ENCODE measurements at regions not wholly inside any gene's neighbourhood (a gene's known extent, or its start where the extent isn't known, plus 50 kb on each side); places are given as distances from the start of the nearest gene placed in this dataset.

GRCh38 chr4:96355414-96355813 is 515.5 kb downstream of the PDHA2 start:
- Histone ChIP-seq H3K27ac (replicated peaks) (no peak overlapping the region), H3K27me3 (ENCODE audit: insufficient read depth, poor library complexity, severe bottlenecking) (no peaks in the 10 kb centered on the region), H3K4me3 (replicated peaks; ENCODE audit: insufficient read depth, low read length) (no peak overlapping the region)
- TF ChIP-seq CTCF (IDR thresholded peaks at IDR 0.05; ENCODE audit: insufficient read depth, low read length) (no peak), SPI1 (IDR thresholded peaks at IDR 0.05; ENCODE audit: borderline replicate concordance, low read depth) (no peak), POLR2AphosphoS5 (IDR thresholded peaks at IDR 0.05; ENCODE audit: low read depth) (no peak)
- DNase-seq (ENCODE audit: low read depth in 1 of 2, low spot score in 1 of 2) = no peak

- no peak for DNase-seq (ENCODE audit: low read depth in 1 of 2, low spot score in 1 of 2)
- TF ChIP-seq POLR2AphosphoS5 (IDR thresholded peaks at IDR 0.05; ENCODE audit: low read depth) (no peak), CTCF (IDR thresholded peaks at IDR 0.05; ENCODE audit: insufficient read depth, low read length) (no peak), GABPA (IDR thresholded peaks at IDR 0.05; ENCODE audit: low read depth) (no peak), REST (IDR thresholded peaks at IDR 0.05; ENCODE audit: insufficient replicate concordance, low read depth) (no peak), SPI1 (IDR thresholded peaks at IDR 0.05; ENCODE audit: borderline replicate concordance, low read depth) (no peak)
- H3K27me3 ChIP-seq (ENCODE audit: insufficient read depth, poor library complexity, severe bottlenecking) = no peaks in the 10 kb centered on the region
- no peak overlapping the region for H3K27ac ChIP-seq (replicated peaks)
- H3K4me3 ChIP-seq (replicated peaks; ENCODE audit: insufficient read depth, low read length) = no peak overlapping the region
These were observed 516.9 kb downstream of the PDHA2 start for GRCh38 chr4:96356591-96357370.

- no peak overlapping the region for H3K4me3 ChIP-seq (replicated peaks; ENCODE audit: insufficient read depth, low read length)
- H3K27ac ChIP-seq (replicated peaks) = no peak overlapping the region
- H3K27me3 ChIP-seq (ENCODE audit: insufficient read depth, poor library complexity, severe bottlenecking) = no peaks in the 10 kb centered on the region
- no peak for DNase-seq (ENCODE audit: low read depth in 1 of 2, low spot score in 1 of 2)
- no peak for TF ChIP-seq SPI1 (IDR thresholded peaks at IDR 0.05; ENCODE audit: borderline replicate concordance, low read depth)
- no peak for TF ChIP-seq GABPA (IDR thresholded peaks at IDR 0.05; ENCODE audit: low read depth)
- TF ChIP-seq CTCF (IDR thresholded peaks at IDR 0.05; ENCODE audit: insufficient read depth, low read length) = no peak
- no peak for TF ChIP-seq REST (IDR thresholded peaks at IDR 0.05; ENCODE audit: insufficient replicate concordance, low read depth)
These were observed 526.7 kb downstream of the PDHA2 start for GRCh38 chr4:96366632-96367031.

- Histone ChIP-seq H3K27ac (replicated peaks) (no peak overlapping the region), H3K4me3 (replicated peaks; ENCODE audit: insufficient read depth, low read length) (no peak overlapping the region)
- no peak for DNase-seq (ENCODE audit: low read depth in 1 of 2, low spot score in 1 of 2)
These were observed 535.5 kb downstream of the PDHA2 start for GRCh38 chr4:96375367-96375766.

More at GRCh38 chr4:96375367-96375766, 535.5 kb downstream of the PDHA2 start:
- TF ChIP-seq CTCF (IDR thresholded peaks at IDR 0.05; ENCODE audit: insufficient read depth, low read length) (no peak), SPI1 (IDR thresholded peaks at IDR 0.05; ENCODE audit: borderline replicate concordance, low read depth) (no peak), POLR2AphosphoS5 (IDR thresholded peaks at IDR 0.05; ENCODE audit: low read depth) (no peak), GABPA (IDR thresholded peaks at IDR 0.05; ENCODE audit: low read depth) (no peak), REST (IDR thresholded peaks at IDR 0.05; ENCODE audit: insufficient replicate concordance, low read depth) (no peak)
- no peaks in the 10 kb centered on the region for H3K27me3 ChIP-seq (ENCODE audit: insufficient read depth, poor library complexity, severe bottlenecking)

All from HL-60 (cell line).